Thoracic aorta (tissue), 2 donors: ENCODE measurements at regions not wholly inside any gene's neighbourhood (a gene's known extent, or its start where the extent isn't known, plus 50 kb on each side); places are given as distances from the start of the nearest gene placed in this dataset.

Experiments
- ATAC-seq: fragments of 150-250 bp; one replicate; pipeline ENCODE4 v1.8.0; 2017; ENCODE audit warnings: low read depth; ENCODE audit not compliant: insufficient number of reproducible peaks, low FRiP score
- DNase-seq: peaks from one replicate; pipeline ENCODE4 v3.0.0-alpha.2; 2020; ENCODE audit warnings: low spot score
- H3K27ac ChIP-seq, 2 donors: fragments of 200-600 bp; sonication (generic); 1 replicate in 1 of 2; 2 replicates in 1 of 2; pipeline ENCODE4 v1.5.1; 2016; ENCODE audit warnings: mild to moderate bottlenecking in 2 of 2, moderate library complexity in 2 of 2
- H3K27me3 ChIP-seq: fragments of 200-600 bp; sonication (generic); replicated peaks from 2 replicates; pipeline ENCODE4 v1.6.0; 2016; ENCODE audit warnings: mild to moderate bottlenecking; ENCODE audit not compliant: insufficient read depth
- H3K36me3 ChIP-seq: fragments of 200-600 bp; sonication (generic); one replicate; pipeline ENCODE4 v1.5.1; 2016
- H3K4me1 ChIP-seq, 2 donors: fragments of 200-600 bp; sonication (generic); 1 replicate in 1 of 2; 2 replicates in 1 of 2; pipeline versions ENCODE4 v1.5.1 to v1.6.0; 2016; ENCODE audit warnings: low read depth in 2 of 2, mild to moderate bottlenecking in 1 of 2; ENCODE audit not compliant: control insufficient read depth in 1 of 2
- H3K4me3 ChIP-seq: fragments of 200-600 bp; sonication (generic); 2 replicates; pipeline ENCODE4 v1.5.1; 2016; ENCODE audit warnings: mild to moderate bottlenecking
- H3K9me3 ChIP-seq: fragments of 200-600 bp; sonication (generic); 2 replicates; pipeline ENCODE4 v1.5.1; 2016
- CTCF ChIP-seq: fragments of 200-600 bp; sonication (generic); IDR thresholded peaks from one replicate; pipeline ENCODE4 v1.5.1; 2019; ENCODE audit warnings: antibody characterized with exemption

GRCh38 chr18:57906852-57907251 is 103.7 kb upstream of the ATP8B1 start:
- Histone ChIP-seq H3K27ac (no peak overlapping the region), H3K36me3 (no peaks in the 10 kb centered on the region), H3K4me3 (no peak overlapping the region), H3K9me3 (no peaks in the 10 kb centered on the region), H3K27me3 (no peaks in the 10 kb centered on the region), H3K4me1 (no peaks in the 10 kb centered on the region)
- DNase-seq (no peak), ATAC-seq (no peak)
- TF ChIP-seq CTCF: no peak

- no peaks in the 10 kb centered on the region for H3K36me3 ChIP-seq
- H3K9me3 ChIP-seq: no peaks in the 10 kb centered on the region
- no peak for DNase-seq
- TF ChIP-seq CTCF: no peak
- no peak for ATAC-seq
- H3K4me1 ChIP-seq: no peaks in the 10 kb centered on the region
- no peaks in the 10 kb centered on the region for H3K27me3 ChIP-seq
- no peak overlapping the region for H3K27ac ChIP-seq
- no peak overlapping the region for H3K4me3 ChIP-seq
These were observed 101.4 kb upstream of the ATP8B1 start for GRCh38 chr18:57904535-57904934.

GRCh38 chr18:57902721-57903120 is 99.6 kb upstream of the ATP8B1 start:
- no peaks in the 10 kb centered on the region for H3K36me3 ChIP-seq
- DNase-seq (no peak), ATAC-seq (no peak)
- H3K9me3 ChIP-seq: no peaks in the 10 kb centered on the region
- no peak overlapping the region for H3K27ac ChIP-seq
- no peak overlapping the region for H3K4me3 ChIP-seq
- H3K27me3 ChIP-seq: no peaks in the 10 kb centered on the region
- TF ChIP-seq CTCF: no peak
- H3K4me1 ChIP-seq: no peaks in the 10 kb centered on the region

DNA sequence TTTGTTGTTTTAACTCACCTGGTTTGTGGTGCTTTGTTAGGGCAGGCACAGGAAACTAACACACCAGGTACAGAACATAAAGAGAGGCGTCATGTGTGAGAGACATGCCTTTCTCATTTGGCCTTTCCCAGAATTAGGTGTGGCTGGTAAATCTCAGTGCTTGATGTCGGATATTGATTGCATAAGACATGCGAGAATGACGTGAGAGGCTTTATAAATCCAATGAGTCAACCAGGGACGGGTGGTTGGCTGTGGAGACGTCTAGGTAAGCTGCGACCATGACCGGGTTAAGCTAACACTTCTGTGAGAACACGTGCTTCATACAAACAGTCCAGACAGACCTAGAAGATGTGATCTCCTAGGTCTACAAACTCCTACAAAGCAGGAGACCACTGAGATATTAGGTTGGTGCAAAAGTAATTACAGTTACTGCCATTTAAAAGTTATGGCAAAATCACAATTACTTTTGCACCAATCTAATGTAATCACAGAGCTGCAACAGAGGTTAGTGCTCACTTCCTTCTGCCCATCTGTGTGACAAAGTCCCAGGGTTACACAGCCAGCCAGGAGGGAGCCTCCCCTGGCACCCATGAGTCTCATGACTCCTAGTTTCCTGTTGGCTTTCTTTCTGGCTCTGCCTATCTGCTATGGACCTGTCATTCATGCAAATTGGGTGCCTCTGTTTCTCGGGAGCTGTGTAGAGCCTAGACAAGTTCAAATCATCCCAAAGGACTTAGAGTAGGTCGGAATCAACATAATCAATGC is 98.9 kb upstream of the ATP8B1 start:
- Histone ChIP-seq H3K36me3 (no peaks in the 10 kb centered on the region), H3K27me3 (no peaks in the 10 kb centered on the region), H3K4me3 (no peak overlapping the region), H3K9me3 (no peaks in the 10 kb centered on the region), H3K4me1 (no peaks in the 10 kb centered on the region), H3K27ac (no peak overlapping the region)
- no peak for DNase-seq
- TF ChIP-seq CTCF: no peak
- ATAC-seq: no peak

- TF ChIP-seq CTCF: no peak
- H3K4me3 ChIP-seq: no peak overlapping the region
- DNase-seq: no peak
These were observed 97.9 kb upstream of the ATP8B1 start for GRCh38 chr18:57900906-57901435.

More at GRCh38 chr18:57900906-57901435, 97.9 kb upstream of the ATP8B1 start:
- no peak for ATAC-seq
- Histone ChIP-seq H3K36me3 (no peaks in the 10 kb centered on the region), H3K9me3 (no peaks in the 10 kb centered on the region), H3K27me3 (no peaks in the 10 kb centered on the region), H3K4me1 (no peaks in the 10 kb centered on the region), H3K27ac (no peak overlapping the region)
